H7 (cell line): ENCODE measurements at regions not wholly inside any gene's neighbourhood (a gene's known extent, or its start where the extent isn't known, plus 50 kb on each side); places are given as distances from the start of the nearest gene placed in this dataset.

ENCODE experiments used
- DNase-seq: peaks from one replicate; pipeline ENCODE4 v3.0.0; 2012
- H3K27me3 ChIP-seq: 2 replicates; pipeline ENCODE4 v1.6.0; 2011; ENCODE audit warnings: mild to moderate bottlenecking, low read length; ENCODE audit not compliant: control insufficient read depth, insufficient read depth
- H3K36me3 ChIP-seq: replicated peaks from 2 replicates; pipeline ENCODE4 v1.5.1; 2011; ENCODE audit warnings: low read length; ENCODE audit not compliant: control insufficient read depth, insufficient read depth
- H3K4me3 ChIP-seq: 2 replicates; pipeline ENCODE4 v1.5.1; 2011; ENCODE audit warnings: low read depth, mild to moderate bottlenecking, control low read depth, low read length, moderate library complexity; ENCODE audit not compliant: insufficient read depth

GRCh38 chr6:134532694-134533624 is 215.0 kb upstream of the SGK1 start:
- DNase-seq, result no peak
- Histone ChIP-seq H3K27me3 (no peaks in the 10 kb centered on the region; the same call in 1 of the 2 replicates), H3K36me3 (no peaks in the 10 kb centered on the region), H3K4me3 (no peak overlapping the region)

- H3K4me3 ChIP-seq, result no peak overlapping the region
- H3K27me3 ChIP-seq, result no peaks in the 10 kb centered on the region; the same call in 1 of the 2 replicates
- H3K36me3 ChIP-seq, result no peaks in the 10 kb centered on the region
- no peak for DNase-seq
These were observed 213.7 kb upstream of the SGK1 start for GRCh38 chr6:134531611-134532010.

- Histone ChIP-seq H3K4me3 (no peak overlapping the region), H3K27me3 (no peaks in the 10 kb centered on the region; the same call in 1 of the 2 replicates), H3K36me3 (no peaks in the 10 kb centered on the region)
- DNase-seq, result no peak
These were observed 213.3 kb upstream of the SGK1 start for GRCh38 chr6:134531188-134531551.

GRCh38 chr6:134529921-134530320 is 212.0 kb upstream of the SGK1 start:
- no peaks in the 10 kb centered on the region; the same call in 1 of the 2 replicates for H3K27me3 ChIP-seq
- DNase-seq, result no peak
- no peak overlapping the region for H3K4me3 ChIP-seq
- H3K36me3 ChIP-seq, result no peaks in the 10 kb centered on the region

GRCh38 chr6:134529305-134529704 is 211.4 kb upstream of the SGK1 start:
- Histone ChIP-seq H3K36me3 (no peaks in the 10 kb centered on the region), H3K4me3 (no peak overlapping the region), H3K27me3 (no peaks in the 10 kb centered on the region; the same call in 1 of the 2 replicates)
- no peak for DNase-seq

- Histone ChIP-seq H3K27me3 (no peaks in the 10 kb centered on the region; the same call in 1 of the 2 replicates), H3K36me3 (no peaks in the 10 kb centered on the region), H3K4me3 (no peak overlapping the region)
- no peak for DNase-seq
These were observed 209.3 kb upstream of the SGK1 start for GRCh38 chr6:134527108-134527787.

- Histone ChIP-seq H3K36me3 (no peaks in the 10 kb centered on the region), H3K4me3 (no peak overlapping the region), H3K27me3 (no peaks in the 10 kb centered on the region)
- DNase-seq, result no peak
These were observed 207.4 kb upstream of the SGK1 start for GRCh38 chr6:134525190-134525868.

GRCh38 chr6:134523903-134524650 is 206.2 kb upstream of the SGK1 start:
- Histone ChIP-seq H3K27me3 (no peaks in the 10 kb centered on the region), H3K4me3 (no peak overlapping the region), H3K36me3 (no peaks in the 10 kb centered on the region)
- no peak for DNase-seq

- no peaks in the 10 kb centered on the region for H3K27me3 ChIP-seq
- H3K4me3 ChIP-seq, result no peak overlapping the region
- no peaks in the 10 kb centered on the region for H3K36me3 ChIP-seq
- DNase-seq, result no peak
These were observed 205.1 kb upstream of the SGK1 start for GRCh38 chr6:134523051-134523450.

- Histone ChIP-seq H3K27me3 (no peaks in the 10 kb centered on the region), H3K4me3 (no peak overlapping the region), H3K36me3 (no peaks in the 10 kb centered on the region)
- DNase-seq, result no peak
These were observed 203.2 kb upstream of the SGK1 start for GRCh38 chr6:134521116-134521501.

GRCh38 chr6:134520181-134521115 is 202.5 kb upstream of the SGK1 start:
- no peak overlapping the region for H3K4me3 ChIP-seq
- no peak for DNase-seq
- no peaks in the 10 kb centered on the region for H3K36me3 ChIP-seq
- H3K27me3 ChIP-seq, result no peaks in the 10 kb centered on the region

- DNase-seq, result no peak
- no peaks in the 10 kb centered on the region for H3K27me3 ChIP-seq
- no peaks in the 10 kb centered on the region for H3K36me3 ChIP-seq
- no peak overlapping the region for H3K4me3 ChIP-seq
These were observed 201.6 kb upstream of the SGK1 start for GRCh38 chr6:134519465-134519864.

GRCh38 chr6:134517868-134518267 is 200.0 kb upstream of the SGK1 start:
- DNase-seq, result no peak
- Histone ChIP-seq H3K27me3 (no peaks in the 10 kb centered on the region), H3K4me3 (no peak overlapping the region)

More at GRCh38 chr6:134517868-134518267, 200.0 kb upstream of the SGK1 start:
- H3K36me3 ChIP-seq, result no peaks in the 10 kb centered on the region
